H9 (cell line): ENCODE measurements at regions not wholly inside any gene's neighbourhood (a gene's known extent, or its start where the extent isn't known, plus 50 kb on each side); places are given as distances from the start of the nearest gene placed in this dataset.

Experiments
- DNase-seq: peaks from one replicate; pipeline ENCODE4 v3.0.0-alpha.2; 2017
- H2AFZ ChIP-seq: one replicate; pipeline ENCODE4 v1.6.1; 2013; ENCODE audit warnings: mild to moderate bottlenecking, low read length, control low read depth, moderate library complexity
- H2AK5ac ChIP-seq: 2 replicates; pipeline ENCODE4 v1.6.1; 2013; ENCODE audit warnings: low read length, control low read depth, mixed read lengths; ENCODE audit not compliant: insufficient read length
- H2BK120ac ChIP-seq: one replicate; pipeline ENCODE4 v1.6.1; 2013; ENCODE audit warnings: low read depth, mild to moderate bottlenecking, low read length, control low read depth, inconsistent platforms; ENCODE audit not compliant: poor library complexity, severe bottlenecking
- H2BK12ac ChIP-seq: 2 replicates; pipeline ENCODE4 v1.6.1; 2013; ENCODE audit warnings: low read length, control low read depth, mixed read lengths, low read depth; ENCODE audit not compliant: insufficient read length
- H2BK15ac ChIP-seq: 2 replicates; pipeline ENCODE4 v1.6.1; 2013; ENCODE audit warnings: low read depth, low read length, control low read depth
- H2BK20ac ChIP-seq: one replicate; pipeline ENCODE4 v1.6.1; 2013; ENCODE audit warnings: low read depth, mild to moderate bottlenecking, low read length, control low read depth, inconsistent platforms; ENCODE audit not compliant: poor library complexity, severe bottlenecking
- H2BK5ac ChIP-seq: 2 replicates; pipeline ENCODE4 v1.6.1; 2013; ENCODE audit warnings: low read length, control low read depth, mixed read lengths; ENCODE audit not compliant: insufficient read length
- H3K14ac ChIP-seq: 2 replicates; pipeline ENCODE4 v1.6.1; 2013; ENCODE audit warnings: low read length, control low read depth; ENCODE audit not compliant: insufficient read depth
- H3K18ac ChIP-seq: 2 replicates; pipeline ENCODE4 v1.6.1; 2013; ENCODE audit warnings: low read depth, mild to moderate bottlenecking, mixed read lengths, low read length, control low read depth; ENCODE audit not compliant: insufficient read length
- H3K23ac ChIP-seq: 2 replicates; pipeline ENCODE4 v1.6.1; 2013; ENCODE audit warnings: low read length, control low read depth, mixed read lengths, low read depth; ENCODE audit not compliant: insufficient read length
- H3K23me2 ChIP-seq: 2 replicates; pipeline ENCODE4 v1.6.1; 2013; ENCODE audit warnings: low read depth, mild to moderate bottlenecking, mixed read lengths, low read length, control low read depth; ENCODE audit not compliant: insufficient read length, poor library complexity, severe bottlenecking
- H3K27ac ChIP-seq: 2 replicates; pipeline ENCODE4 v1.5.1; 2013; ENCODE audit warnings: low read length, control low read depth, mixed read lengths, low read depth; ENCODE audit not compliant: insufficient read length
- H3K27me3 ChIP-seq: 2 replicates; pipeline ENCODE4 v1.6.1; 2013; ENCODE audit warnings: low read length, control low read depth, inconsistent platforms; ENCODE audit not compliant: insufficient read depth
- H3K4ac ChIP-seq: 2 replicates; pipeline ENCODE4 v1.6.1; 2013; ENCODE audit warnings: low read depth, mild to moderate bottlenecking, control low read depth, inconsistent platforms, low read length, moderate library complexity
- H3K4me1 ChIP-seq: 2 replicates; pipeline ENCODE4 v1.6.1; 2013; ENCODE audit warnings: low read length, control low read depth, inconsistent platforms; ENCODE audit not compliant: insufficient read depth
- H3K4me2 ChIP-seq: 2 replicates; pipeline ENCODE4 v1.6.1; 2013; ENCODE audit warnings: low read length, control low read depth, mixed read lengths; ENCODE audit not compliant: insufficient read length, insufficient read depth
- H3K56ac ChIP-seq: 2 replicates; pipeline ENCODE4 v1.6.1; 2013; ENCODE audit warnings: low read depth, mild to moderate bottlenecking, mixed read lengths, low read length, control low read depth; ENCODE audit not compliant: insufficient read length
- H3K79me1 ChIP-seq: 2 replicates; pipeline ENCODE4 v1.6.1; 2013; ENCODE audit warnings: low read depth, mild to moderate bottlenecking, moderate library complexity, low read length, control low read depth, inconsistent platforms; ENCODE audit not compliant: insufficient read depth, poor library complexity, severe bottlenecking
- H3K79me2 ChIP-seq: 2 replicates; pipeline ENCODE4 v1.6.1; 2013; ENCODE audit warnings: low read length, control low read depth, inconsistent platforms; ENCODE audit not compliant: insufficient read depth
- H3K9ac ChIP-seq: 2 replicates; pipeline ENCODE4 v1.6.1; 2013; ENCODE audit warnings: low read length, control low read depth, mixed read lengths; ENCODE audit not compliant: insufficient read length; ENCODE audit errors: extremely low read depth
- H3K9me3 ChIP-seq: one replicate; pipeline ENCODE4 v1.6.1; 2013; ENCODE audit warnings: low read depth, low read length, inconsistent platforms; ENCODE audit not compliant: control insufficient read depth
- H3T11ph ChIP-seq: one replicate; pipeline ENCODE4 v1.6.1; 2013; ENCODE audit warnings: mild to moderate bottlenecking, low read length, control low read depth, inconsistent platforms
- H4K20me1 ChIP-seq: one replicate; pipeline ENCODE4 v1.6.1; 2013; ENCODE audit not compliant: control insufficient read depth, insufficient read length, insufficient read depth
- H4K5ac ChIP-seq: 2 replicates; pipeline ENCODE4 v1.6.1; 2013; ENCODE audit warnings: low read depth, mild to moderate bottlenecking, mixed read lengths, low read length, control low read depth; ENCODE audit not compliant: insufficient read length
- H4K8ac ChIP-seq: replicated peaks from 2 replicates; pipeline ENCODE4 v1.6.1; 2013; ENCODE audit warnings: low read length, control low read depth, mixed read lengths, low read depth; ENCODE audit not compliant: insufficient read length
- H4K91ac ChIP-seq: 2 replicates; pipeline ENCODE4 v1.6.1; 2013; ENCODE audit warnings: low read depth, mild to moderate bottlenecking, moderate library complexity, mixed read lengths, low read length, control low read depth; ENCODE audit not compliant: insufficient read length
- H3K27ac Mint-ChIP-seq, 3 experiments: 2 replicates in 2 of 3; 3 replicates in 1 of 3; pipeline ENCODE4 v1.8.0; 2020 to 2021; ENCODE audit warnings: mixed read lengths in 3 of 3, mild to moderate bottlenecking in 1 of 3, moderate library complexity in 1 of 3
- H3K27me3 Mint-ChIP-seq: 2 replicates; pipeline ENCODE4 v1.8.0; 2021; ENCODE audit warnings: low read depth, mild to moderate bottlenecking, moderate library complexity, mixed read lengths
- H3K36me3 Mint-ChIP-seq, 3 experiments: 2 replicates in 2 of 3; 3 replicates in 1 of 3; pipeline ENCODE4 v1.8.0; 2020 to 2021; ENCODE audit warnings: low read depth in 3 of 3, mixed read lengths in 3 of 3; ENCODE audit not compliant: insufficient read depth in 1 of 3
- H3K4me1 Mint-ChIP-seq, 2 experiments: 2 replicates each; pipeline ENCODE4 v1.8.0; 2020; ENCODE audit warnings: mixed read lengths in 2 of 2
- H3K4me3 Mint-ChIP-seq, 2 experiments: 2 replicates in 1 of 2; 3 replicates in 1 of 2; pipeline ENCODE4 v1.8.0; 2020 to 2021; ENCODE audit warnings: mild to moderate bottlenecking in 2 of 2, mixed read lengths in 2 of 2, moderate library complexity in 1 of 2
- H3K9me3 Mint-ChIP-seq, 2 experiments: 2 replicates in 1 of 2; 3 replicates in 1 of 2; pipeline ENCODE4 v1.8.0; 2020; ENCODE audit warnings: mild to moderate bottlenecking in 2 of 2, mixed read lengths in 2 of 2, moderate library complexity in 1 of 2
- CTCF ChIP-seq: fragments of 200-600 bp; sonication (generic); conservative IDR thresholded peaks from 3 replicates; pipeline ENCODE4 v1.8.0; 2021; ENCODE audit warnings: antibody characterized with exemption, mild to moderate bottlenecking
- WGBS: extraction: QIAGEN DNeasy Blood & Tissue Kit; methylation state at CpG from one replicate; pipeline ENCODE4 v1.1.7; 2013; ENCODE audit warnings: missing lambda C conversion rate, low lambda C conversion rate, mixed read lengths; ENCODE audit not compliant: insufficient read length; ENCODE audit errors: extremely low coverage; 5-methylcytosine and 5-hydroxymethylcytosine counted together

GRCh38 chr9:23477908-23478307 lies 348.1 kb downstream of the ELAVL2 start:
- H3K4ac ChIP-seq, result no peak overlapping the region
- H3K9me3 ChIP-seq, result no peaks in the 10 kb centered on the region

More at GRCh38 chr9:23477908-23478307, 348.1 kb downstream of the ELAVL2 start:
- Mint-ChIP-seq H3K27ac (no peak overlapping the region), H3K4me3 (no peak overlapping the region), H3K9me3 (no peaks in the 10 kb centered on the region), H3K27me3 (no peaks in the 10 kb centered on the region), H3K36me3 (no peaks in the 10 kb centered on the region), H3K4me1 (no peaks in the 10 kb centered on the region)
- H3K18ac ChIP-seq, result no peak overlapping the region
- H2AFZ ChIP-seq, result no peak overlapping the region
- H2BK5ac ChIP-seq, result no peak overlapping the region
- H3K79me1 ChIP-seq, result no peaks in the 10 kb centered on the region
- H3K23ac ChIP-seq, result no peak overlapping the region
- H2BK120ac ChIP-seq, result no peak overlapping the region
- H4K8ac ChIP-seq, result no peak overlapping the region
- no peak for TF ChIP-seq CTCF
- no peak overlapping the region for H2AK5ac ChIP-seq
- no peaks in the 10 kb centered on the region for H3K27me3 ChIP-seq
- no peak overlapping the region for H3K14ac ChIP-seq
- H3K56ac ChIP-seq, result no peak overlapping the region
- no peak overlapping the region for H2BK15ac ChIP-seq
- no peak overlapping the region for H3T11ph ChIP-seq
- H4K20me1 ChIP-seq, result no peaks in the 10 kb centered on the region
- no peaks in the 10 kb centered on the region for H3K23me2 ChIP-seq
- H3K27ac ChIP-seq, result no peak overlapping the region
- no peaks in the 10 kb centered on the region for H3K4me1 ChIP-seq
- DNase-seq, result no peak
- no peak overlapping the region for H2BK12ac ChIP-seq
- H4K5ac ChIP-seq, result no peak overlapping the region
- H4K91ac ChIP-seq, result no peak overlapping the region
- no peak overlapping the region for H3K4me2 ChIP-seq
- no peaks in the 10 kb centered on the region for H3K79me2 ChIP-seq
- WGBS, result no CpG with 5 or more reads among the region's 2 CpGs
- H3K9ac ChIP-seq, result no peak overlapping the region
- no peak overlapping the region for H2BK20ac ChIP-seq
